ENCODE measurements at regions not wholly inside any gene's neighbourhood (a gene's known extent, or its start where the extent isn't known, plus 50 kb on each side); places are given as distances from the start of the nearest gene placed in this dataset.

DNA sequence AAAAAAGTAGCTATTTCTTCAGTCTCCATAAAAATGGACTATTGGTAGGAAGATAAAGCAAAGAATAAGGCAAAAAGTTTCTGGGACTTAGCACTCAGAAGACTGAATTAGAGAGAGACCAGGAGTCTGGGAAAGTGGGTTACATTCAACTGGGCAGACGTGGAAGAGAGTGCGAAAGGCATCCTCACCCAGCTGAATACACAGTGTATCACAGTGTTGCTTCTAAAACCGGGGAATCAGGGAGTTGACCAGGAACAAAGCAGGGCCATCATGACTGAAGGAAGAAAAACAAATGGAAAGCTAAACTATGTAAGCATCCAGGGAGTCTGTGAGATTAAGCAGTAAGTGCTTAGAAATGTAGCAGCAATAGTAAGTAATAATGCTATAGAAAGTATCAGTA, 452.9 kb upstream of the MAN1A1 start:
- no peak for DNase-seq (ENCODE audit: low read depth)
- TF ChIP-seq, protein P1, sequence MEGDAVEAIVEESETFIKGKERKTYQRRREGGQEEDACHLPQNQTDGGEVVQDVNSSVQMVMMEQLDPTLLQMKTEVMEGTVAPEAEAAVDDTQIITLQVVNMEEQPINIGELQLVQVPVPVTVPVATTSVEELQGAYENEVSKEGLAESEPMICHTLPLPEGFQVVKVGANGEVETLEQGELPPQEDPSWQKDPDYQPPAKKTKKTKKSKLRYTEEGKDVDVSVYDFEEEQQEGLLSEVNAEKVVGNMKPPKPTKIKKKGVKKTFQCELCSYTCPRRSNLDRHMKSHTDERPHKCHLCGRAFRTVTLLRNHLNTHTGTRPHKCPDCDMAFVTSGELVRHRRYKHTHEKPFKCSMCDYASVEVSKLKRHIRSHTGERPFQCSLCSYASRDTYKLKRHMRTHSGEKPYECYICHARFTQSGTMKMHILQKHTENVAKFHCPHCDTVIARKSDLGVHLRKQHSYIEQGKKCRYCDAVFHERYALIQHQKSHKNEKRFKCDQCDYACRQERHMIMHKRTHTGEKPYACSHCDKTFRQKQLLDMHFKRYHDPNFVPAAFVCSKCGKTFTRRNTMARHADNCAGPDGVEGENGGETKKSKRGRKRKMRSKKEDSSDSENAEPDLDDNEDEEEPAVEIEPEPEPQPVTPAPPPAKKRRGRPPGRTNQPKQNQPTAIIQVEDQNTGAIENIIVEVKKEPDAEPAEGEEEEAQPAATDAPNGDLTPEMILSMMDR (IDR thresholded peaks at IDR 0.05; ENCODE audit: control insufficient read depth, extremely low read depth, insufficient read depth) = no peak
- H3K4me3 ChIP-seq (ENCODE audit: low read depth, low read length) = no peak overlapping the region

DNA sequence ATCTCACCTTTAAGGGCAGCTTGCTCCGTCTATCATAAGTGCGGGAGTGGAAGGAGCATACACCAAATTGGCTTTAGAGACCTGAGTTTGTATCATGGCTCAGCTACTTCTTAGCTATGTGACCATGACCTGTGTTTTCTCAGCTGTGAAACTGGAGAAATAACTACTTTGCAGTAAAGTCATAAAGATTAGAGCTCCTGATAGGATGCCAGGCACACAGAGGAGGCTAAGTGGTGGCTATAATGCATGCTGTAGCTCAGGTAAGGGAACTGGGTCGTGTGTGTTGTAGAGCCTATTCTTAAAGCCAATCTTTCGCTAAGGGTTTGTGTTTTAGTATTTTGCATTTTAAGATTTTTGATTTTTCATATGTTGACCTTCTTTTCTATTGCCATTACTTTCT, 451.5 kb upstream of the MAN1A1 start:
- TF ChIP-seq, protein P1 (IDR thresholded peaks at IDR 0.05; ENCODE audit: control insufficient read depth, extremely low read depth, insufficient read depth) = no peak
- H3K4me3 ChIP-seq (ENCODE audit: low read depth, low read length) = no peak overlapping the region
- DNase-seq (ENCODE audit: low read depth) = no peak

DNA sequence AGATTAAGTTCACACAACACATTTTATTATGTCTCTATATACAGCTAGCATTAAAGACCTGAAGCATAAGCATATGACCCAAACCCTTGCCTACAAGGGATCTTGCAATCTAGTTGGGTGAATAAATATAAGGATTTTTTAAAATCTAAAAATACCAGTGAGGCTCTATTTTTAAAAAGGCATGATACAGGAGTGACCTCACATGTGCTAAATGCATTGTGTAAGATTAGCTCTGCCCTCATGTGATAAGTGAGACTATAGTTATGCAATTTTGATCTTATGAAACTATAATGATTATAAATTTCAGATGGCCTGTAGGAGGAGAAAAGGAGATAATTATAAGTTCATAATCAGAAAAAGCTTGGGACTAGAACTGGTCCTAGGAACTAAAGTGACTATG, 451.0 kb upstream of the MAN1A1 start:
- no peak for DNase-seq (ENCODE audit: low read depth)
- H3K4me3 ChIP-seq (ENCODE audit: low read depth, low read length) = no peak overlapping the region
- TF ChIP-seq, protein P1 (IDR thresholded peaks at IDR 0.05; ENCODE audit: control insufficient read depth, extremely low read depth, insufficient read depth) = no peak

DNA sequence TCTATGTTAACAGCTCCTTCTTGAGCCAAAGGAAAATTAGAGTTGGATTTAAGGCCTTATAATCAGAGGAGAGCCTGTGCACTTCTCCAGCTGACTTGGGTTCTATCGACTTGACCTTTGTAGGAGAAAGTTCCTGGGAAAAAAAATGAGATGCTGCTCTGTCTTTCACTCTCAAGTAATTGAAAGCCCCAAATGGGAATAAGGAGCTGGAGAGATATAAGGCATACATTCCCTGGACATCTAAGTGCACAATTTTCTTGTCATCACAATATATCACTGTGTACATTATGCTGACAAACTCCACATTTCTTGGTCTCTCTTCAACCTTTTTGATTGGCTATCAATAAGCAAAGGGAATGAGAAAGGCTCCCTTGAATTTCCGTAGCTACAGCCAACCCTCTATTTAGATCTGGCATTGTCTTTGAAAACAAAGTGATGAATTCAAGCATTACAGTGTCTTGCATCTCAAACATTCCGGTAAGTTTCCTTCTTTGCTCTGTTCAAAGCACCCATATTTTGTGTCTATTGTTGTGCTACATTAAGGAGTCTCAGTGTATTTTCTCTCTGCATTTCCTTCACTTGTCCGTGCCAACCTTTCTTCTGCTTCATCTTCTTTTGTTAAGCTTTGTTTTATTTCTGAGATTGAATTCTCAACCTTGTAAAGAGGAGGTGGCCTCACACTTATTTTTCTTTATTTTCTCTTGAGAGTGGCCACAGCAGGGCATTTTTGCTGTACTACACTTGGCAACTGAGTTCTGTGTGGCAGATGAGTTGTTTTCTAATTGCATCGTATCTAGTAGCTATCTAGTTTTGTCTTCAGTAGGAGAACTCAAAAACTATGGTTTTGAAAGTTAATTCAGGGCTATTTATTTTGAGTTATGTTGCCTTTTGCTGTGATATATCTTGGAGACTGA, 450.3 kb upstream of the MAN1A1 start:
- DNase-seq (ENCODE audit: low read depth) = no peak
- no peak overlapping the region for H3K4me3 ChIP-seq (ENCODE audit: low read depth, low read length)
- TF ChIP-seq, protein P1 (IDR thresholded peaks at IDR 0.05; ENCODE audit: control insufficient read depth, extremely low read depth, insufficient read depth) = no peak

DNA sequence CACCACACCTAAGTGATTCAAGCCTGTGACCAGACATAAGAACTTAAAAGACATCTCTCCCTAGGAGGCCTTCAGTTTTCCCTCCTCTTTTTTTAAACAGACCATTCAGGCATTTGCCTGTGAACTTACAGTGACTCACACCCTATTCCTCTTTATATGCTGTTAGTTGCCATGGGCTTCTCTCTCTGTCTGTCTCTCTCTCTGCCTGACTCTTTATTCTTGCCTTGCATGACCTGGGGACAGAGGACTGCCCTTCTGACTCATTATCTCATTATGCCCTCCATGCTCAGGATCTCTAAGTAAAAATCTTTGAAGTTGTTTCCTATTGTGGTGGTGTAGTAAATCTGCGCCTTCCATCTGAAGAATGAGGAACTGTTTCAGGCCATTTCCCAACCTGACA, 442.2 kb upstream of the MAN1A1 start:
- TF ChIP-seq, protein P1 (IDR thresholded peaks at IDR 0.05; ENCODE audit: control insufficient read depth, extremely low read depth, insufficient read depth) = no peak
- DNase-seq (ENCODE audit: low read depth) = no peak
- H3K4me3 ChIP-seq (ENCODE audit: low read depth, low read length) = no peak overlapping the region

DNA sequence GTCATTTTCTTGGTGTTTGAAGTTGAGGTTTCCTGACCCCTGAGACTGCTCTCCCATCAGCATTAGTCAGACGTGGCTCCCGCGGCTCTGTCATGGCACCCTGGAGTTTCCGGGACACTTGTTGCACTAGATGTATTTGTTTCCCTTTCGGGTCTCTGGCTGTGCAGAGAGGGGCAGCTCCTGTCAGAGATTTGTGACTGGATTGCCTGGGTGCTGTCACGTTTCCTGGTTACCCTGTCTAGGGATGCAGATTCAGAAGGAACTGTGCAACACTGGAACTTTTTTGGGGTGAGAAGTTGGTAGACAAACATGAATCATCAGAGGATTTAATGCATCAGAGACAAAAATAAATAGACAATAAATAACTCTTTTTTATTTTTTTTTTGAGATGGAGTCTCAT, 431.8 kb upstream of the MAN1A1 start:
- TF ChIP-seq, protein P1 (IDR thresholded peaks at IDR 0.05; ENCODE audit: control insufficient read depth, extremely low read depth, insufficient read depth) = no peak
- DNase-seq (ENCODE audit: low read depth) = no peak
- H3K4me3 ChIP-seq (ENCODE audit: low read depth, low read length) = no peak overlapping the region

DNA sequence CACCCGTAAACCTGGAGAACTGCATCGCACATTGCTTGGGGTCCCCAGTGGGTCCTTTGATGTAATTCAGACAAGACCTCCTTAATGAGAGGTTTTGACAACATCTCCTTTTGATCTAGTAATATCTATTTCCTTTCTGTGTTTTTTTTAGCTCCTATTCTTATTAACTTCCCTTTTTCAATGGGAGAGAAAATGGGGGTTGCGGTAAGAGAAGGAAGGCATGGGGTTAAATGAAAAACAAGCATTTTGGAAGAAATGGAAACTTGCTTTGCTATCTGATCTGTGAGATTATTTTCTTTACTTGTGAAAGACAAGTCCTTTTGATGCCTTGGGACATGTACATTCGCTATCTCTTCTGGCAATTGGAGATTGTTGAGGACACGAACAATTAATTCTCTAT, 418.6 kb upstream of the MAN1A1 start:
- TF ChIP-seq, protein P1 (IDR thresholded peaks at IDR 0.05; ENCODE audit: control insufficient read depth, extremely low read depth, insufficient read depth) = no peak
- DNase-seq (ENCODE audit: low read depth) = no peak
- H3K4me3 ChIP-seq (ENCODE audit: low read depth, low read length) = no peak overlapping the region

All from LNCaP clone FGC (cell line).